Heart right ventricle (tissue), 16 donors: ENCODE measurements at regions not wholly inside any gene's neighbourhood (a gene's known extent, or its start where the extent isn't known, plus 50 kb on each side); places are given as distances from the start of the nearest gene placed in this dataset.

Source experiments
- ATAC-seq, 8 donors: fragments of 200-7000 bp; cut with Tn5 transposase; one replicate each; pipeline ENCODE4 v1.9.1; 2020; ENCODE audit warnings: mild to moderate bottlenecking in 8 of 8, moderate library complexity in 8 of 8, moderate number of reproducible peaks in 1 of 8
- DNase-seq, 2 donors: peaks; one replicate each; pipeline ENCODE4 v3.0.0-alpha.2; 2020
- H3K27ac ChIP-seq, 10 donors: fragments of 200-600 bp; sonication (generic) in 2 of 10; one replicate each; pipeline versions ENCODE4 v1.5.0 to v1.8.0; 2020 to 2022; ENCODE audit warnings: mild to moderate bottlenecking in 3 of 10
- H3K27me3 ChIP-seq, 7 donors: fragments of 200-600 bp; one replicate each; pipeline ENCODE4 v1.8.0; 2021 to 2022; ENCODE audit warnings: mild to moderate bottlenecking in 2 of 7
- H3K36me3 ChIP-seq, 9 donors: fragments of 200-600 bp; sonication (generic) in 1 of 9; one replicate each; pipeline versions ENCODE4 v1.5.0 to v1.8.0; 2020 to 2022; ENCODE audit warnings: mild to moderate bottlenecking in 2 of 9
- H3K4me1 ChIP-seq, 9 donors: fragments of 200-600 bp; sonication (generic) in 1 of 9; one replicate each; pipeline versions ENCODE4 v1.5.0 to v1.8.0; 2020 to 2022; ENCODE audit warnings: mild to moderate bottlenecking in 4 of 9
- H3K4me3 ChIP-seq, 10 donors: fragments of 200-600 bp; sonication (generic) in 2 of 10; one replicate each; pipeline versions ENCODE4 v1.5.0 to v1.8.0; 2020 to 2022; ENCODE audit warnings: mild to moderate bottlenecking in 7 of 10, moderate library complexity in 2 of 10
- H3K9me3 ChIP-seq, 11 donors: fragments of 200-600 bp in 10 of 11; sonication (generic) in 2 of 11; one replicate each; pipeline versions ENCODE4 v1.5.0 to v1.8.0; 2013 to 2022; ENCODE audit warnings: mild to moderate bottlenecking in 2 of 11, control low read depth in 1 of 11, moderate library complexity in 1 of 11
- WGBS, 2 donors: extraction: QIAGEN DNeasy Blood & Tissue Kit; methylation state at CpG; one replicate each; pipeline ENCODE4 v1.1.7; 2013; ENCODE audit warnings: inconsistent platforms in 1 of 2; 5-methylcytosine and 5-hydroxymethylcytosine counted together
- intact Hi-C, 10 donors: fragments of 100-400 bp; cut with DNase I; formaldehyde crosslinking; loops; one replicate each; pipeline versions ENCODE4 v1.11.1 to v1.14.2; 2022
- TF ChIP-seq, protein P1 (sequence below), 9 donors: fragments of 200-600 bp; sonication (generic) in 2 of 9; IDR thresholded peaks; one replicate each; pipeline versions ENCODE4 v1.5.0 to v1.8.0; 2021 to 2022; ENCODE audit warnings: antibody characterized with exemption in 9 of 9, mild to moderate bottlenecking in 5 of 9, moderate library complexity in 1 of 9
- donor health status: Arrhythmogenic right ventricular cardiomyopathy.
- donor health status: ischemic (EF 13 %, LVEDD 7.1; RV severe dilation, severe dysfunction).
- donor health status: healthy with polysubstance abuse.
- donor health status: DM: no; HTN: yes; CAD: no.
- donor health status: DM: no; HTN: no; CAD: no.
- donor health status: ischemic (EF 25% LVEDD 6.9; RV normal size, moderate dysfunction).
- donor health status: ischemic (EF 25% LVEDD 5.7; RV mildly dilated, moderate dysfunction).
- donor health status: healthy.
- donor health status: DM: yes; HTN: yes; CAD: no.
- donor health status: Ischemic cardiomyopathy.
- donor health status: ischemic (EF 35%, LVEDD 5.7; RV mildly dilated, moderate dysfunction).
- donor health status: nonischemic (EF 11% LVEDD 7.7; RV severe dilation, severe dysfunction).
- donor health status: DM: yes; HTN: yes; CAD: no.
- donor health status: PGD.
- donor health status: ischemic (EF 29% LVEDD 5.4; RV normal size, mild dysfunction).
- donor health status: nonischemic (EF 23%, LVEDD 6.1; RV moderate dilation, normal function).

DNA sequence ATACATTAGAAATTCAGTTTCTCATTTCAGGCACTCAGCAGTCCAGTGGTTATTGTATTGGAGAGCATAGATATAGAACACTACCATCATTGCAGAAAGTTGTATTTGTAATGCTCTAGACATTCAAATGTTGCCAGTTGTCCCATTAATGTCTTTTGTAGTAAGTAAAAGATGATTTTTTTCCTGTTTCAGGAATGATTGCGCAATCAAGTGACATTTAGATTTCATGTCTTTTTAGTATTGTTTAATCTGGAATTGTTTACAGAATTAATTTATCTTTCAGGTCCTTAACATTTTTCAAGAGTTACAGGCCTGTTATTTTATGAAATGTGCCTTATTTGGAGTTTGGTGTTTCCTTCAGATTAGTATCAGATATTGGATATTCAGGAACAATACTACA, 134.7 kb downstream of the MSTN start:
- no peak overlapping the region for H3K4me3 ChIP-seq
- no peaks in the 10 kb centered on the region for H3K36me3 ChIP-seq
- TF ChIP-seq, protein P1, sequence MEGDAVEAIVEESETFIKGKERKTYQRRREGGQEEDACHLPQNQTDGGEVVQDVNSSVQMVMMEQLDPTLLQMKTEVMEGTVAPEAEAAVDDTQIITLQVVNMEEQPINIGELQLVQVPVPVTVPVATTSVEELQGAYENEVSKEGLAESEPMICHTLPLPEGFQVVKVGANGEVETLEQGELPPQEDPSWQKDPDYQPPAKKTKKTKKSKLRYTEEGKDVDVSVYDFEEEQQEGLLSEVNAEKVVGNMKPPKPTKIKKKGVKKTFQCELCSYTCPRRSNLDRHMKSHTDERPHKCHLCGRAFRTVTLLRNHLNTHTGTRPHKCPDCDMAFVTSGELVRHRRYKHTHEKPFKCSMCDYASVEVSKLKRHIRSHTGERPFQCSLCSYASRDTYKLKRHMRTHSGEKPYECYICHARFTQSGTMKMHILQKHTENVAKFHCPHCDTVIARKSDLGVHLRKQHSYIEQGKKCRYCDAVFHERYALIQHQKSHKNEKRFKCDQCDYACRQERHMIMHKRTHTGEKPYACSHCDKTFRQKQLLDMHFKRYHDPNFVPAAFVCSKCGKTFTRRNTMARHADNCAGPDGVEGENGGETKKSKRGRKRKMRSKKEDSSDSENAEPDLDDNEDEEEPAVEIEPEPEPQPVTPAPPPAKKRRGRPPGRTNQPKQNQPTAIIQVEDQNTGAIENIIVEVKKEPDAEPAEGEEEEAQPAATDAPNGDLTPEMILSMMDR (IDR thresholded peaks at IDR 0.05) = no peak
- WGBS, 2 donors = 99 to 100% methylated on average over 1 of the region's 1 CpG
- ATAC-seq (no peak), DNase-seq (no peak)
- intact Hi-C loops = no loop called here
- H3K27me3 ChIP-seq = peaks cover 0 to under 1% (median 0%) of the 10 kb centered on the region in 7 donors
- no peaks in the 10 kb centered on the region for H3K4me1 ChIP-seq
- no peak overlapping the region for H3K27ac ChIP-seq
- H3K9me3 ChIP-seq = no peaks in the 10 kb centered on the region
